ENCODE measurements at regions not wholly inside any gene's neighbourhood (a gene's known extent, or its start where the extent isn't known, plus 50 kb on each side); places are given as distances from the start of the nearest gene placed in this dataset.

- TF ChIP-seq CTCF (IDR thresholded peaks at IDR 0.05) (no peak), POLR2A (IDR thresholded peaks at IDR 0.05) (no peak)
Measured at GRCh38 chr1:36599828-36600227, 117.1 kb upstream of the CSF3R start.
